GM23248 (cell line): ENCODE measurements at regions not wholly inside any gene's neighbourhood (a gene's known extent, or its start where the extent isn't known, plus 50 kb on each side); places are given as distances from the start of the nearest gene placed in this dataset.

Experiments
- DNase-seq: peaks from one replicate; pipeline ENCODE4 v3.0.0-alpha.2; 2015
- H2AFZ ChIP-seq: fragments of 200-600 bp; sonication (generic); 2 replicates; pipeline ENCODE4 v1.6.1; 2016; ENCODE audit warnings: antibody characterized with exemption
- H3F3A ChIP-seq: fragments of 200-600 bp; sonication (generic); 2 replicates; pipeline ENCODE4 v1.6.1; 2016; ENCODE audit warnings: mild to moderate bottlenecking, antibody characterized with exemption, mixed run types; ENCODE audit not compliant: insufficient read depth
- H3K27ac ChIP-seq: fragments of 200-600 bp; sonication (generic); 2 replicates; pipeline ENCODE4 v1.5.1; 2016; ENCODE audit warnings: mild to moderate bottlenecking
- H3K27me3 ChIP-seq: fragments of 200-600 bp; sonication (generic); replicated peaks from 2 replicates; pipeline ENCODE4 v1.6.1; 2016; ENCODE audit warnings: mild to moderate bottlenecking; ENCODE audit not compliant: insufficient read depth
- H3K36me3 ChIP-seq: fragments of 200-600 bp; sonication (generic); 2 replicates; pipeline ENCODE4 v1.6.1; 2016; ENCODE audit warnings: low read depth, mild to moderate bottlenecking
- H3K4me1 ChIP-seq: fragments of 200-600 bp; sonication (generic); 2 replicates; pipeline ENCODE4 v1.6.1; 2016; ENCODE audit warnings: mild to moderate bottlenecking; ENCODE audit not compliant: insufficient read depth
- H3K4me2 ChIP-seq: fragments of 200-600 bp; sonication (generic); one replicate; pipeline ENCODE4 v1.6.1; 2016; ENCODE audit warnings: mild to moderate bottlenecking; ENCODE audit not compliant: unreplicated experiment
- H3K4me3 ChIP-seq: fragments of 200-600 bp; sonication (generic); 2 replicates; pipeline ENCODE4 v1.5.1; 2016; ENCODE audit warnings: mild to moderate bottlenecking
- H3K79me2 ChIP-seq: fragments of 200-600 bp; sonication (generic); 2 replicates; pipeline ENCODE4 v1.6.1; 2016; ENCODE audit warnings: mild to moderate bottlenecking; ENCODE audit not compliant: insufficient read depth
- H3K9ac ChIP-seq: fragments of 200-600 bp; sonication (generic); 2 replicates; pipeline ENCODE4 v1.6.1; 2016; ENCODE audit warnings: mild to moderate bottlenecking
- H3K9me2 ChIP-seq: fragments of 200-600 bp; sonication (generic); 2 replicates; pipeline ENCODE4 v1.6.1; 2016; ENCODE audit warnings: mixed run types, mild to moderate bottlenecking, moderate library complexity; ENCODE audit not compliant: insufficient read depth
- H3K9me3 ChIP-seq: fragments of 200-600 bp; sonication (generic); one replicate; pipeline ENCODE4 v1.6.1; 2017; ENCODE audit warnings: low read depth
- H4K20me1 ChIP-seq: fragments of 200-600 bp; sonication (generic); 2 replicates; pipeline ENCODE4 v1.6.0; 2016; ENCODE audit not compliant: insufficient read depth
- EZH2 ChIP-seq: fragments of 200-600 bp; sonication (generic); IDR thresholded peaks from 2 replicates; pipeline ENCODE4 v1.6.1; 2018; ENCODE audit warnings: antibody characterized with exemption, mild to moderate bottlenecking; ENCODE audit not compliant: insufficient read depth, poor library complexity, severe bottlenecking
- EZH2phosphoT487 ChIP-seq: fragments of 200-600 bp; sonication (generic); IDR thresholded peaks from 2 replicates; pipeline ENCODE4 v1.6.1; 2018; ENCODE audit warnings: antibody characterized with exemption, moderate library complexity, mild to moderate bottlenecking, low read depth; ENCODE audit not compliant: insufficient read depth
- WGBS, 2 experiments: methylation state at CpG; one replicate each; pipeline ENCODE4 v1.1.6; 2015 to 2017; ENCODE audit warnings: low lambda C conversion rate in 2 of 2, low coverage in 1 of 2; ENCODE audit errors: missing lambda C conversion rate in 2 of 2; 5-methylcytosine and 5-hydroxymethylcytosine counted together
- in situ Hi-C: fragments of 300-500 bp; cut with MboI; formaldehyde crosslinking; loops from 2 replicates; pipeline ENCODE4 v1.15.0; 2020

- in situ Hi-C loops: no loop called here
- H3K9me3 ChIP-seq: no peaks in the 10 kb centered on the region
- no peaks in the 10 kb centered on the region for H3K4me1 ChIP-seq
- no peaks in the 10 kb centered on the region for H4K20me1 ChIP-seq
- no peak overlapping the region for H3K4me2 ChIP-seq
- no peaks in the 10 kb centered on the region for H3F3A ChIP-seq
- no peaks in the 10 kb centered on the region for H3K79me2 ChIP-seq
- no peak overlapping the region for H3K9ac ChIP-seq
- TF ChIP-seq EZH2phosphoT487 (no peak), EZH2 (no peak)
- no peak overlapping the region for H3K27ac ChIP-seq
- H3K9me2 ChIP-seq: no peaks in the 10 kb centered on the region
- no peaks in the 10 kb centered on the region for H3K36me3 ChIP-seq
- no peak overlapping the region for H2AFZ ChIP-seq
- no peaks in the 10 kb centered on the region for H3K27me3 ChIP-seq
- no peak overlapping the region for H3K4me3 ChIP-seq
- no peak for DNase-seq
- 3 to 6% methylated on average over 5 of the region's 5 CpGs for WGBS, 2 experiments
Observed at GRCh38 chr11:134995741-134996140, 583.7 kb upstream of the B3GAT1 start.

GRCh38 chr11:134994431-134994830, 582.4 kb upstream of the B3GAT1 start:
- Histone ChIP-seq H3K4me2 (no peak overlapping the region), H3K79me2 (no peaks in the 10 kb centered on the region)
- in situ Hi-C loops: no loop called here

DNA sequence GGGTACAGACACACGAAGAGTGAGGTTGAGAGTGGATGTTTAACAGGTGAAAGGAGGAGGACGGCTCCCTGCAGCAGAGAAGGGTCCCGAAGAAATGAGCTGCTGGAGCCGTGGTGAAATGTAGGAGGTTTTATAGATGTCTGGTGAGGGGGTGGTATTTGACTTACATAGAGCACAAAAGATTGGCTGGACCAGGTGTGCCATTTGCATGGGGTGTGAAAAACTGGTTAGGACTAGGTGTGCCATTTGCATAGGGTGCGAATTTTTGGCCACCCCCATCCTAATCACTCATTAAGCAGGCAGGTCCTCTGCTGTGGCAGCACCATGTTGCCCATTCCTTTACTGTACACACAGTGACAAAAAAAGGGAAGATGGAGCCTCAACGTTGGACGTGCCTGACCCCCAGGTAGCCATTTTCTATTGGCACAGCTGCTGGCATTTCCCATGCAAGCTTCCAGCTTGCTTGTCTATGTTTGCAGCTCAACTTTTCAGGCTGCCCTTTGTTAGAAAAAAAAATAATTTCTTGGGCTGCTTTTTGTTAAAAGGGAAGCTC, 581.7 kb upstream of the B3GAT1 start:
- Histone ChIP-seq H3F3A (no peaks in the 10 kb centered on the region), H3K4me3 (no peak overlapping the region), H3K9me3 (no peaks in the 10 kb centered on the region), H3K36me3 (no peaks in the 10 kb centered on the region), H3K9ac (no peak overlapping the region), H3K27ac (no peak overlapping the region), H3K4me2 (no peak overlapping the region), H3K27me3 (no peaks in the 10 kb centered on the region), H4K20me1 (no peaks in the 10 kb centered on the region), H3K79me2 (no peaks in the 10 kb centered on the region), H3K9me2 (no peaks in the 10 kb centered on the region), H3K4me1 (no peaks in the 10 kb centered on the region), H2AFZ (no peak overlapping the region)
- TF ChIP-seq EZH2 (no peak), EZH2phosphoT487 (no peak)
- 21 to 23% methylated on average over 7 of the region's 7 CpGs for WGBS, 2 experiments
- no peak for DNase-seq
- in situ Hi-C loops: no loop called here

More at GRCh38 chr11:134994431-134994830, 582.4 kb upstream of the B3GAT1 start:
- Histone ChIP-seq H3K27me3 (no peaks in the 10 kb centered on the region), H2AFZ (no peak overlapping the region), H3K4me3 (no peak overlapping the region), H3K4me1 (no peaks in the 10 kb centered on the region), H3K27ac (no peak overlapping the region), H3K9me2 (no peaks in the 10 kb centered on the region), H3K9ac (no peak overlapping the region), H4K20me1 (no peaks in the 10 kb centered on the region), H3F3A (no peaks in the 10 kb centered on the region), H3K36me3 (no peaks in the 10 kb centered on the region), H3K9me3 (no peaks in the 10 kb centered on the region)
- DNase-seq: no peak
- TF ChIP-seq EZH2phosphoT487: no peak
- TF ChIP-seq EZH2: no peak

GRCh38 chr11:134992981-134993380, 580.9 kb upstream of the B3GAT1 start:
- in situ Hi-C loops: no loop called here
- WGBS, 2 experiments: 15 to 21% methylated on average over 6 of the region's 6 CpGs
- no peaks in the 10 kb centered on the region for H4K20me1 ChIP-seq

DNA sequence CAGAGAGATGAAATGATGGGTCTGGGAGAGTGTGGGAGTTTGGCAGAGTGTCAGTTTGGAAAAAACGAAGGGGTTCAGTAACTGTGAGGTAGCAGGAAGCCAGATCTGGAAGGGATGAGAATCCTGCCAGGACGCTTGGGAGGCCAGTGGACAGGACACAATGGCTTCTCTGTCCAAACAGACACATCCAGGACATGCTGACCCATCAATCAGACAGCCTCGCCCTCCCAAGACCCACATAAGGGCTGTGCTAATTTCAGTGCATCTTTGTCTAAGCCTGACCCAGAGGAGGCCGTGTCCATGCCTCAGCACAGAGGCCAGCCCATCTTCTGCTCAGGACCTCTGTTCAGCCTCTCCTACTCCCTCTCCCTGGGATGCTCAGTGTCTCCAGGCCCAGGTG, 576.5 kb upstream of the B3GAT1 start:
- DNase-seq: no peak
- Histone ChIP-seq H3K4me2 (no peak overlapping the region), H2AFZ (no peak overlapping the region), H3K4me3 (no peak overlapping the region), H3K27ac (no peak overlapping the region), H3K4me1 (no peaks in the 10 kb centered on the region), H3K27me3 (no peaks in the 10 kb centered on the region), H3K36me3 (no peaks in the 10 kb centered on the region), H4K20me1 (no peaks in the 10 kb centered on the region), H3K9ac (no peak overlapping the region), H3K9me3 (no peaks in the 10 kb centered on the region), H3F3A (no peaks in the 10 kb centered on the region), H3K9me2 (no peaks in the 10 kb centered on the region), H3K79me2 (no peaks in the 10 kb centered on the region)
- WGBS, 2 experiments: 11 to 15% methylated on average over 4 of the region's 4 CpGs
- TF ChIP-seq EZH2phosphoT487 (no peak), EZH2 (no peak)
- in situ Hi-C loops: no loop called here

More at GRCh38 chr11:134992981-134993380, 580.9 kb upstream of the B3GAT1 start:
- H3F3A ChIP-seq: no peaks in the 10 kb centered on the region
- H3K4me2 ChIP-seq: no peak overlapping the region
- no peak for DNase-seq
- no peaks in the 10 kb centered on the region for H3K79me2 ChIP-seq
- H3K9me2 ChIP-seq: no peaks in the 10 kb centered on the region
- no peak overlapping the region for H3K4me3 ChIP-seq
- no peaks in the 10 kb centered on the region for H3K9me3 ChIP-seq
- H2AFZ ChIP-seq: no peak overlapping the region
- H3K36me3 ChIP-seq: no peaks in the 10 kb centered on the region
- H3K9ac ChIP-seq: no peak overlapping the region
- TF ChIP-seq EZH2phosphoT487: no peak
- TF ChIP-seq EZH2: no peak
- no peaks in the 10 kb centered on the region for H3K4me1 ChIP-seq
- H3K27me3 ChIP-seq: no peaks in the 10 kb centered on the region
- H3K27ac ChIP-seq: no peak overlapping the region
